ENCODE measurements at regions not wholly inside any gene's neighbourhood (a gene's known extent, or its start where the extent isn't known, plus 50 kb on each side); places are given as distances from the start of the nearest gene placed in this dataset.

- TF ChIP-seq CTCF (conservative IDR thresholded peaks at IDR 0.05; ENCODE audit: low read depth, low read length) = no peak
- no peak for TF ChIP-seq EZH2 (IDR thresholded peaks at IDR 0.05; ENCODE audit: low read length, unreplicated experiment)
- no peak for TF ChIP-seq EZH2phosphoT487 (IDR thresholded peaks at IDR 0.05; ENCODE audit: borderline replicate concordance, low read length)
Observed at GRCh38 chr6:154617175-154617574, 106.7 kb upstream of the CNKSR3 start.
